GM23338 (cell line): ENCODE measurements at regions not wholly inside any gene's neighbourhood (a gene's known extent, or its start where the extent isn't known, plus 50 kb on each side); places are given as distances from the start of the nearest gene placed in this dataset.

Source experiments
- ATAC-seq: fragments of 200-7000 bp; cut with Tn5 transposase; 3 replicates; pipeline ENCODE4 v1.9.1; 2020
- DNase-seq: peaks from one replicate; pipeline ENCODE4 v3.0.0-alpha.2; 2015; ENCODE audit warnings: low spot score
- H2AFZ ChIP-seq: fragments of 200-600 bp; sonication (generic); 2 replicates; pipeline ENCODE4 v1.8.0; 2016; ENCODE audit warnings: antibody characterized with exemption, mild to moderate bottlenecking, moderate library complexity
- H3F3A ChIP-seq: fragments of 200-600 bp; sonication (generic); replicated peaks from 2 replicates; pipeline ENCODE4 v1.8.0; 2017; ENCODE audit warnings: antibody characterized with exemption, mixed run types, low read depth
- H3K27ac ChIP-seq: fragments of 200-600 bp; sonication (generic); 2 replicates; pipeline ENCODE4 v1.6.1; 2016; ENCODE audit warnings: low read depth
- H3K27me3 ChIP-seq: fragments of 200-600 bp; sonication (generic); 2 replicates; pipeline ENCODE4 v1.8.0; 2016; ENCODE audit warnings: mild to moderate bottlenecking, mixed run types, moderate library complexity; ENCODE audit not compliant: insufficient read depth
- H3K36me3 ChIP-seq: fragments of 200-600 bp; sonication (generic); 2 replicates; pipeline ENCODE4 v1.8.0; 2016; ENCODE audit warnings: mild to moderate bottlenecking; ENCODE audit not compliant: insufficient read depth
- H3K4me1 ChIP-seq: fragments of 200-600 bp; sonication (generic); 2 replicates; pipeline ENCODE4 v1.8.0; 2016; ENCODE audit warnings: mild to moderate bottlenecking, moderate library complexity; ENCODE audit not compliant: insufficient read depth
- H3K4me2 ChIP-seq: fragments of 200-600 bp; sonication (generic); 2 replicates; pipeline ENCODE4 v1.7.1; 2017; ENCODE audit warnings: mixed run types
- H3K4me3 ChIP-seq: fragments of 200-600 bp; sonication (generic); 2 replicates; pipeline ENCODE4 v1.6.1; 2016; ENCODE audit warnings: mixed run types
- H3K79me2 ChIP-seq: fragments of 200-600 bp; sonication (generic); replicated peaks from 2 replicates; pipeline ENCODE4 v1.8.0; 2017; ENCODE audit warnings: mild to moderate bottlenecking; ENCODE audit not compliant: insufficient read depth
- H3K9me2 ChIP-seq: fragments of 200-600 bp; sonication (generic); 2 replicates; pipeline ENCODE4 v1.8.0; 2017; ENCODE audit not compliant: insufficient read depth
- H4K20me1 ChIP-seq: fragments of 200-600 bp; sonication (generic); replicated peaks from 2 replicates; pipeline ENCODE4 v1.8.0; 2017; ENCODE audit warnings: mild to moderate bottlenecking; ENCODE audit not compliant: insufficient read depth
- H3K27ac Mint-ChIP-seq: 2 replicates; pipeline ENCODE4 v1.8.0; 2020; ENCODE audit warnings: inconsistent platforms, mild to moderate bottlenecking, moderate library complexity, mixed read lengths
- H3K27me3 Mint-ChIP-seq: 3 replicates; pipeline ENCODE4 v1.8.0; 2022; ENCODE audit warnings: low read depth, mild to moderate bottlenecking, moderate library complexity, mixed read lengths, inconsistent platforms; ENCODE audit not compliant: insufficient read depth, poor library complexity
- H3K36me3 Mint-ChIP-seq: 3 replicates; pipeline ENCODE4 v1.8.0; 2021; ENCODE audit warnings: low read depth, mild to moderate bottlenecking, inconsistent platforms, moderate library complexity, mixed read lengths
- H3K4me1 Mint-ChIP-seq: 3 replicates; pipeline ENCODE4 v1.8.0; 2020; ENCODE audit warnings: mild to moderate bottlenecking, inconsistent platforms, mixed read lengths
- H3K4me3 Mint-ChIP-seq: 3 replicates; pipeline ENCODE4 v1.8.0; 2021; ENCODE audit warnings: moderate library complexity, mild to moderate bottlenecking, inconsistent platforms, mixed read lengths
- H3K9me3 Mint-ChIP-seq: 3 replicates; pipeline ENCODE4 v1.8.0; 2020; ENCODE audit warnings: moderate library complexity, mild to moderate bottlenecking, inconsistent platforms, mixed read lengths
- CREB1 ChIP-seq: fragments of 250-450 bp; sonication (Bioruptor Pico); IDR thresholded peaks from 2 replicates; pipeline ENCODE4 v1.5.0; 2020; ENCODE audit warnings: low read depth, mild to moderate bottlenecking, moderate library complexity
- CTCF ChIP-seq, 2 experiments: fragments of 200-600 bp in 1 of 2; sonication (generic) in 1 of 2; conservative IDR thresholded peaks; 2 replicates each; pipeline versions ENCODE4 v1.5.1 to v1.6.1; 2016 to 2017; ENCODE audit warnings: antibody characterized with exemption in 2 of 2, low read depth in 2 of 2, mild to moderate bottlenecking in 2 of 2, moderate library complexity in 1 of 2
- EZH2 ChIP-seq: fragments of 200-600 bp; sonication (generic); IDR thresholded peaks from one replicate; pipeline ENCODE4 v1.8.0; 2017; ENCODE audit warnings: antibody characterized with exemption, mild to moderate bottlenecking, low read depth; ENCODE audit not compliant: unreplicated experiment
- EZH2phosphoT487 ChIP-seq: fragments of 200-600 bp; sonication (generic); IDR thresholded peaks from one replicate; pipeline ENCODE4 v1.8.1; 2018; ENCODE audit warnings: antibody characterized with exemption; ENCODE audit not compliant: unreplicated experiment
- JUNB ChIP-seq: IDR thresholded peaks from one replicate; pipeline ENCODE4 v1.6.1; 2016; ENCODE audit warnings: antibody characterized with exemption; ENCODE audit not compliant: unreplicated experiment
- NANOG ChIP-seq: IDR thresholded peaks from 2 replicates; pipeline ENCODE4 v1.6.1; 2016; ENCODE audit warnings: antibody characterized with exemption, borderline replicate concordance
- POLR2AphosphoS5 ChIP-seq: IDR thresholded peaks from 2 replicates; pipeline ENCODE4 v1.6.1; 2016; ENCODE audit warnings: antibody characterized with exemption, low read depth
- REST ChIP-seq: IDR thresholded peaks from one replicate; pipeline ENCODE4 v1.6.1; 2018; ENCODE audit warnings: antibody characterized with exemption; ENCODE audit not compliant: unreplicated experiment
- STAT1 ChIP-seq: IDR thresholded peaks from one replicate; pipeline ENCODE4 v1.6.1; 2016; ENCODE audit warnings: antibody characterized with exemption; ENCODE audit not compliant: unreplicated experiment
- ZNF114 ChIP-seq: fragments of 250-450 bp; sonication (Bioruptor Pico); IDR thresholded peaks from 2 replicates; pipeline ENCODE4 v1.5.0; 2020; ENCODE audit warnings: mild to moderate bottlenecking, moderate library complexity
- ZNF331 ChIP-seq: fragments of 250-450 bp; sonication (Bioruptor Pico); IDR thresholded peaks from 2 replicates; pipeline ENCODE4 v1.5.0; 2020; ENCODE audit warnings: low read depth, mild to moderate bottlenecking, moderate library complexity
- ZNF462 ChIP-seq: fragments of 250-450 bp; sonication (Bioruptor Pico); IDR thresholded peaks from 2 replicates; pipeline ENCODE4 v1.5.0; 2020; ENCODE audit warnings: mild to moderate bottlenecking, moderate library complexity
- TF ChIP-seq, protein P1 (sequence below): IDR thresholded peaks from 2 replicates; pipeline ENCODE4 v1.6.1; 2016; ENCODE audit warnings: antibody characterized with exemption

- no peak overlapping the region for H3K27ac Mint-ChIP-seq
- no peaks in the 10 kb centered on the region for H3K27me3 Mint-ChIP-seq
- DNase-seq (no peak), ATAC-seq (no peak)
- no peaks in the 10 kb centered on the region for H4K20me1 ChIP-seq
- H3K36me3 ChIP-seq, result no peaks in the 10 kb centered on the region
- H3K9me3 Mint-ChIP-seq, result peaks cover 23% of the 10 kb centered on the region
- no peak overlapping the region for H3K4me2 ChIP-seq
- no peaks in the 10 kb centered on the region for H3K27me3 ChIP-seq
- no peak overlapping the region for H3K4me3 Mint-ChIP-seq
- H3K9me2 ChIP-seq, result no peaks in the 10 kb centered on the region; the same call in 1 of the 2 replicates
- H3K4me1 Mint-ChIP-seq, result no peaks in the 10 kb centered on the region
- H3K4me1 ChIP-seq, result no peaks in the 10 kb centered on the region
- peaks cover 6% of the 10 kb centered on the region; the same call in 2 of the 3 replicates for H3K36me3 Mint-ChIP-seq
- H3K27ac ChIP-seq, result no peak overlapping the region
- no peaks in the 10 kb centered on the region for H3K79me2 ChIP-seq
- H3F3A ChIP-seq, result no peaks in the 10 kb centered on the region
- no peak overlapping the region for H2AFZ ChIP-seq
- TF ChIP-seq, protein P1, sequence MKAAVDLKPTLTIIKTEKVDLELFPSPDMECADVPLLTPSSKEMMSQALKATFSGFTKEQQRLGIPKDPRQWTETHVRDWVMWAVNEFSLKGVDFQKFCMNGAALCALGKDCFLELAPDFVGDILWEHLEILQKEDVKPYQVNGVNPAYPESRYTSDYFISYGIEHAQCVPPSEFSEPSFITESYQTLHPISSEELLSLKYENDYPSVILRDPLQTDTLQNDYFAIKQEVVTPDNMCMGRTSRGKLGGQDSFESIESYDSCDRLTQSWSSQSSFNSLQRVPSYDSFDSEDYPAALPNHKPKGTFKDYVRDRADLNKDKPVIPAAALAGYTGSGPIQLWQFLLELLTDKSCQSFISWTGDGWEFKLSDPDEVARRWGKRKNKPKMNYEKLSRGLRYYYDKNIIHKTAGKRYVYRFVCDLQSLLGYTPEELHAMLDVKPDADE, result no peak
- no peak for TF ChIP-seq ZNF462
- no peak for TF ChIP-seq JUNB
- TF ChIP-seq NANOG, result no peak
- no peak for TF ChIP-seq CREB1 (CRISPR knock-in tag)
- no peak for TF ChIP-seq CTCF (conservative IDR thresholded peaks at IDR 0.05; ENCODE audit: low read depth in 2 of 2)
- TF ChIP-seq REST, result no peak
- TF ChIP-seq EZH2phosphoT487, result no peak
- no peak for TF ChIP-seq ZNF331 (CRISPR knock-in tag)
- TF ChIP-seq POLR2AphosphoS5, result no peak
- TF ChIP-seq STAT1, result no peak
- TF ChIP-seq EZH2, result no peak
- TF ChIP-seq ZNF114, result no peak
- no peak overlapping the region for H3K4me3 ChIP-seq
Measured at GRCh38 chr9:18274693-18275092, 199.3 kb upstream of the ADAMTSL1 start.
